ENCODE measurements at regions not wholly inside any gene's neighbourhood (a gene's known extent, or its start where the extent isn't known, plus 50 kb on each side); places are given as distances from the start of the nearest gene placed in this dataset.
"Not testable (repeated sequence)": the region's sequence is repeated elsewhere in the genome, so short reads cannot be mapped to it uniquely, and the experiment has no call there.

GRCh38 chr14:25375639-25376038 is 325.7 kb upstream of the STXBP6 start:
- no peak for DNase-seq
- no peaks in the 10 kb centered on the region for H3K9me3 ChIP-seq
- TF ChIP-seq CTCF (IDR thresholded peaks at IDR 0.05): no peak
- TF ChIP-seq POLR2A (IDR thresholded peaks at IDR 0.05): no peak
- peaks cover 19 to 27% of the 10 kb centered on the region in 2 donors for H3K4me1 ChIP-seq
- H3K27ac ChIP-seq: no peak overlapping the region
- intact Hi-C loops (cut with DNase I): no loop called here
- 95 to 98% methylated on average over 2 of the region's 2 CpGs for WGBS, 2 donors
- no peaks in the 10 kb centered on the region for H3K36me3 ChIP-seq
- no peaks in the 10 kb centered on the region for H3K27me3 ChIP-seq
- H3K4me3 ChIP-seq (replicated peaks in 1 of 3): no peak overlapping the region

- H3K4me1 ChIP-seq: peaks cover 20 to 35% of the 10 kb centered on the region in 2 donors
- H3K27ac ChIP-seq: peak overlapping the region; percentile 2 to 71 (median 62)
- no peaks in the 10 kb centered on the region for H3K9me3 ChIP-seq
- intact Hi-C loops (cut with DNase I): no loop called here
- WGBS, 2 donors: 22 to 36% methylated on average over 1 of the region's 1 CpG
- H3K4me3 ChIP-seq (replicated peaks in 1 of 3): no peak overlapping the region
- H3K27me3 ChIP-seq: no peaks in the 10 kb centered on the region
- DNase-seq: peak; percentile 23 to 29
- no peak for TF ChIP-seq POLR2A (IDR thresholded peaks at IDR 0.05)
- TF ChIP-seq CTCF (IDR thresholded peaks at IDR 0.05): no peak
- H3K36me3 ChIP-seq: no peaks in the 10 kb centered on the region
Observed at GRCh38 chr14:25371068-25371467, 321.1 kb upstream of the STXBP6 start.

- H3K27me3 ChIP-seq; intact Hi-C loops (cut with DNase I); H3K4me3 ChIP-seq (replicated peaks in 1 of 3); H3K9me3 ChIP-seq; H3K36me3 ChIP-seq; H3K27ac ChIP-seq; DNase-seq: not testable (repeated sequence)
- H3K4me1 ChIP-seq: peaks cover 15 to 34% of the 10 kb centered on the region in 2 donors
- WGBS, 2 donors: 93 to 95% methylated on average over 7 to 10 of the region's 10 CpGs
Observed at GRCh38 chr14:25370057-25370456, 320.1 kb upstream of the STXBP6 start.

GRCh38 chr14:25358330-25358729 is 308.4 kb upstream of the STXBP6 start:
- no peaks in the 10 kb centered on the region for H3K9me3 ChIP-seq
- intact Hi-C loops (cut with DNase I): no loop called here
- DNase-seq: no peak
- no peak overlapping the region for H3K27ac ChIP-seq
- no peaks in the 10 kb centered on the region for H3K36me3 ChIP-seq
- 89 to 93% methylated on average over 1 of the region's 1 CpG for WGBS, 2 donors
- no peaks in the 10 kb centered on the region for H3K27me3 ChIP-seq
- H3K4me1 ChIP-seq: no peaks in the 10 kb centered on the region
- TF ChIP-seq CTCF (IDR thresholded peaks at IDR 0.05) (no peak), POLR2A (IDR thresholded peaks at IDR 0.05) (no peak)
- H3K4me3 ChIP-seq (replicated peaks in 1 of 3): no peak overlapping the region

- Histone ChIP-seq H3K4me3 (replicated peaks in 1 of 3) (no peak overlapping the region), H3K27ac (no peak overlapping the region), H3K27me3 (no peaks in the 10 kb centered on the region), H3K4me1 (no peaks in the 10 kb centered on the region), H3K9me3 (no peaks in the 10 kb centered on the region), H3K36me3 (no peaks in the 10 kb centered on the region)
- no peak for DNase-seq
- TF ChIP-seq POLR2A (IDR thresholded peaks at IDR 0.05) (no peak), CTCF (IDR thresholded peaks at IDR 0.05) (no peak)
- 82 to 92% methylated on average over 4 of the region's 4 CpGs for WGBS, 2 donors
- intact Hi-C loops (cut with DNase I): no loop called here
Observed at GRCh38 chr14:25351269-25351668, 301.3 kb upstream of the STXBP6 start.

GRCh38 chr14:25350802-25351201 is 300.9 kb upstream of the STXBP6 start:
- WGBS, 2 donors: 68 to 71% methylated on average over 4 of the region's 4 CpGs
- TF ChIP-seq POLR2A (IDR thresholded peaks at IDR 0.05) (no peak), CTCF (IDR thresholded peaks at IDR 0.05) (no peak)
- intact Hi-C loops (cut with DNase I): no loop called here

More at GRCh38 chr14:25350802-25351201, 300.9 kb upstream of the STXBP6 start:
- Histone ChIP-seq H3K36me3 (no peaks in the 10 kb centered on the region), H3K27ac (no peak overlapping the region), H3K9me3 (no peaks in the 10 kb centered on the region), H3K27me3 (no peaks in the 10 kb centered on the region), H3K4me3 (replicated peaks in 1 of 3) (no peak overlapping the region), H3K4me1 (no peaks in the 10 kb centered on the region)
- peak; percentile 31 to 59 for DNase-seq

Measured in thyroid gland (tissue), 4 donors.